Activated naive CD4-positive, alpha-beta T cell treated with anti-CD3 and anti-CD28 coated beads for 36 hours (primary cell): ENCODE measurements at regions not wholly inside any gene's neighbourhood (a gene's known extent, or its start where the extent isn't known, plus 50 kb on each side); places are given as distances from the start of the nearest gene placed in this dataset.

Source experiments
- CTCF ChIA-PET: fragments of 350-600 bp; sonication (Branson Sonifier 250); formaldehyde crosslinking; loops from one replicate; lab custom pipeline; 2021; ENCODE audit warnings: antibody characterized with exemption; lab: Charles Lee
- DNase-seq: peaks from one replicate; pipeline ENCODE4 v3.0.0-alpha.2; 2020
- H3K27ac Mint-ChIP-seq: one replicate; pipeline ENCODE4 v1.8.0; 2021; ENCODE audit warnings: mild to moderate bottlenecking, mixed read lengths
- H3K27me3 Mint-ChIP-seq: one replicate; pipeline ENCODE4 v1.8.0; 2021; ENCODE audit warnings: low read depth, mixed read lengths
- H3K36me3 Mint-ChIP-seq: one replicate; pipeline ENCODE4 v1.8.0; 2021; ENCODE audit warnings: low read depth, mixed read lengths
- H3K4me1 Mint-ChIP-seq: one replicate; pipeline ENCODE4 v1.8.0; 2021; ENCODE audit warnings: low read depth, mixed read lengths
- H3K4me3 Mint-ChIP-seq: one replicate; pipeline ENCODE4 v1.8.0; 2021; ENCODE audit warnings: mild to moderate bottlenecking, moderate library complexity, mixed read lengths
- H3K9me3 Mint-ChIP-seq: one replicate; pipeline ENCODE4 v1.8.0; 2021; ENCODE audit warnings: mixed read lengths
- intact Hi-C: fragments of 100-400 bp; cut with micrococcal nuclease; formaldehyde crosslinking; loops from one replicate; pipeline ENCODE4 v1.15.1; 2023

- intact Hi-C loops = no loop called here
- no peak for DNase-seq
- no peaks in the 10 kb centered on the region for H3K36me3 Mint-ChIP-seq
- no peaks in the 10 kb centered on the region for H3K27me3 Mint-ChIP-seq
- no peak overlapping the region for H3K27ac Mint-ChIP-seq
- CTCF ChIA-PET = no interaction called here
- H3K4me3 Mint-ChIP-seq = no peak overlapping the region
- H3K4me1 Mint-ChIP-seq = no peaks in the 10 kb centered on the region
- H3K9me3 Mint-ChIP-seq = peaks cover 8% of the 10 kb centered on the region
Observed at GRCh38 chr19:28049875-28050274, 1163.1 kb downstream of the UQCRFS1 start.

DNA sequence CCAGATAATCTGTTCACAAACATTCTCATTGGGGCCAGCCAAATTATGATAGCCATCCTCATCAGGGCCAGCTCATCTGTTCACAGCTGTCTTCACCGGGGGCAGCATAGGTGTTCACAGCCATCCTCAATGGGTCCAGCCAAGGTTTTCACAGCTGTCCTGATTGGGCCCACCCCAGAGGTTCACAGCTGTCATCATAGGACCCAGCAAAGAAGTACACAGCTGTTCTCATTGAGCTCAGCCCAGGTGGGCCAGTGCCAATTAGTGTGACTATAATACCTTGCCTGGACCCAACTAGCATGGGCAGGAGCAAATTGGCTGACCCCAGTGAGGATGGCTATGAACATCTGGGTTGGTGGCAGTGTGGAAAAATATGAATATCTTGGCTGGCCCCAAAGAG is 1166.0 kb downstream of the UQCRFS1 start:
- Mint-ChIP-seq H3K27me3 (no peaks in the 10 kb centered on the region), H3K36me3 (no peaks in the 10 kb centered on the region), H3K27ac (no peak overlapping the region), H3K4me3 (no peak overlapping the region), H3K9me3 (peaks cover 4% of the 10 kb centered on the region), H3K4me1 (no peaks in the 10 kb centered on the region)
- CTCF ChIA-PET = no interaction called here
- intact Hi-C loops = no loop called here
- no peak for DNase-seq

- no peak for DNase-seq
- H3K27ac Mint-ChIP-seq = no peak overlapping the region
- intact Hi-C loops = no loop called here
- H3K4me3 Mint-ChIP-seq = no peak overlapping the region
- no peaks in the 10 kb centered on the region for H3K27me3 Mint-ChIP-seq
- H3K4me1 Mint-ChIP-seq = no peaks in the 10 kb centered on the region
- peaks cover 5% of the 10 kb centered on the region for H3K9me3 Mint-ChIP-seq
- CTCF ChIA-PET = no interaction called here
- no peaks in the 10 kb centered on the region for H3K36me3 Mint-ChIP-seq
Observed at GRCh38 chr19:28045621-28046020, 1167.3 kb downstream of the UQCRFS1 start.

GRCh38 chr19:28044477-28044876 is 1168.5 kb downstream of the UQCRFS1 start:
- no peaks in the 10 kb centered on the region for H3K27me3 Mint-ChIP-seq
- intact Hi-C loops = no loop called here
- H3K4me3 Mint-ChIP-seq = no peak overlapping the region
- no peaks in the 10 kb centered on the region for H3K4me1 Mint-ChIP-seq
- H3K36me3 Mint-ChIP-seq = no peaks in the 10 kb centered on the region
- H3K27ac Mint-ChIP-seq = no peak overlapping the region
- DNase-seq = no peak
- CTCF ChIA-PET = no interaction called here
- peaks cover 5% of the 10 kb centered on the region for H3K9me3 Mint-ChIP-seq

DNA sequence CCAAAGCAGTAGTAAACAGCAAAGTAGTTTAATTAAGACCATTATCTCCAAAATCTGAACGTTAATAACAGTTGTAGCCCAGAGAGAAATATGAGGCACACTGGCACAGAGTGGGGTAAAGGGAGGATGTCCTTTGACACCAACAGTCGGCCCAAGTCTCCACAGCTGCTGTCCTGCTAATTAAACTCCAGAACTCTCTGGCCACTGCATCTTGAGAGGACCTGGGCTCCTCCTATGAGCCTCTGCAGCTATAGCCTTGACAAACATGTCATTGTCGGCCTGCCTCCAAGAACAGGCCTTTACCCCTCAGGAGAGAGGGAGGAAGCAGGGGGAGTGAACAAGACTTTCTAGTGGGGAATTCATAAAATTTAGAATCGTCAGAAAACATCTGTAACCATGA is 1170.4 kb downstream of the UQCRFS1 start:
- no peaks in the 10 kb centered on the region for H3K27me3 Mint-ChIP-seq
- H3K27ac Mint-ChIP-seq = no peak overlapping the region
- no peak for DNase-seq
- no peak overlapping the region for H3K4me3 Mint-ChIP-seq
- peaks cover 4% of the 10 kb centered on the region for H3K9me3 Mint-ChIP-seq
- intact Hi-C loops = no loop called here
- CTCF ChIA-PET = no interaction called here
- no peaks in the 10 kb centered on the region for H3K4me1 Mint-ChIP-seq
- H3K36me3 Mint-ChIP-seq = no peaks in the 10 kb centered on the region

GRCh38 chr19:28039677-28040381 is 1173.1 kb downstream of the UQCRFS1 start:
- Mint-ChIP-seq H3K4me3 (no peak overlapping the region), H3K36me3 (no peaks in the 10 kb centered on the region), H3K27ac (no peak overlapping the region), H3K4me1 (no peaks in the 10 kb centered on the region), H3K9me3 (peaks cover 4% of the 10 kb centered on the region), H3K27me3 (no peaks in the 10 kb centered on the region)
- no peak for DNase-seq
- intact Hi-C loops = no loop called here
- CTCF ChIA-PET = no interaction called here

- Mint-ChIP-seq H3K36me3 (no peaks in the 10 kb centered on the region), H3K9me3 (peaks cover 8% of the 10 kb centered on the region), H3K4me3 (no peak overlapping the region), H3K27me3 (no peaks in the 10 kb centered on the region), H3K27ac (no peak overlapping the region), H3K4me1 (no peaks in the 10 kb centered on the region)
- CTCF ChIA-PET = no interaction called here
- no peak for DNase-seq
- intact Hi-C loops = no loop called here
Observed at GRCh38 chr19:28037186-28037585, 1175.8 kb downstream of the UQCRFS1 start.

DNA sequence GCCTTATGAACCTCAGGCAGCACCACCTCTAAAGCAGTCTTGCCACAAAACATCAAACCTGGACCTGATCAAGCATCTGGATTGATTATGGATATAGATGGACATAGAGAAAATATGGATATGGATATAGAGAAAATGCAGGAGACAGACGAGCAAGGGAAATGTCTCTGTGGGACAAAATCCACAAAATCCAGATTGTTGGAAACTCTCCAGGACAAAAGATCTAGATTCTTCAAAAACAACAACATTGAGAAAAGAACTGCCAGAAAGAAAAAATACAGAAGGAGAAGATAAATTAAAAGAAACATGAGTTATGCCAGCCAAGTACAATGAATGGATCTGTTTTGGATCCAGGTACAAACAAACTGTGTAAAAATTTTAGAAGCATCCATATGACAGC is 1176.5 kb downstream of the UQCRFS1 start:
- intact Hi-C loops = no loop called here
- H3K27me3 Mint-ChIP-seq = no peaks in the 10 kb centered on the region
- H3K4me1 Mint-ChIP-seq = no peaks in the 10 kb centered on the region
- CTCF ChIA-PET = no interaction called here
- no peaks in the 10 kb centered on the region for H3K36me3 Mint-ChIP-seq
- DNase-seq = no peak
- no peak overlapping the region for H3K4me3 Mint-ChIP-seq
- peaks cover 7% of the 10 kb centered on the region for H3K9me3 Mint-ChIP-seq
- H3K27ac Mint-ChIP-seq = no peak overlapping the region

GRCh38 chr19:28034936-28035335 is 1178.0 kb downstream of the UQCRFS1 start:
- no peaks in the 10 kb centered on the region for H3K4me1 Mint-ChIP-seq
- intact Hi-C loops = no loop called here
- no peaks in the 10 kb centered on the region for H3K36me3 Mint-ChIP-seq
- no peak overlapping the region for H3K27ac Mint-ChIP-seq
- DNase-seq = no peak
- CTCF ChIA-PET = no interaction called here
- no peak overlapping the region for H3K4me3 Mint-ChIP-seq
- no peaks in the 10 kb centered on the region for H3K27me3 Mint-ChIP-seq
- peaks cover 14% of the 10 kb centered on the region for H3K9me3 Mint-ChIP-seq

DNA sequence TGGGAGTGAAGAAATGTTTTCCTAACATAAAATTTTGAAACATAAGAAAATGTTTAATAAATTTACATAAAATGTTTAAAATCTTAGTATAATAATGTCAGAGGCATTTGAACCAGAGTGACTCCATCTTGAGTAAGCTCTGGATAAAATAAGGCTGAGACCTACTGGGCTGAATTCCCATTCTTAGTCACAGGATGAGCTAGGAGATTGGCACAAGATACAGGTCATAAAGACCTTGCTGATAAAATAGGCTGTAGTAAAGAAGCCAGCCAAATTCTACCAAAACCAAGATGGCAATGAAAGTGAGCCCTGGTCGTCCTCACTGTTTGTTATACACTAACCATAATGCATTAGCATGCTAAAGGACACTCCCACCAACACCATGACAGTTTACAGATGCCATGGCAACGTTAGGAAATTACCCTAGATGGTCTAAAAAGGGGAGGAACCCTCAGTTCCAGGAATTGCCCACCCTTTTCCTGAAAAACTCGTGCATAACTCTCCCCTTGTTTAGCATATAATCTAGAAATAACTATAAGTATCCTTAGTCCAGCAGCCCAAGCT is 1184.0 kb downstream of the UQCRFS1 start:
- no peaks in the 10 kb centered on the region for H3K36me3 Mint-ChIP-seq
- no peak for DNase-seq
- H3K9me3 Mint-ChIP-seq = peaks cover 17% of the 10 kb centered on the region
- no peak overlapping the region for H3K4me3 Mint-ChIP-seq
- no peak overlapping the region for H3K27ac Mint-ChIP-seq
- CTCF ChIA-PET = no interaction called here
- no peaks in the 10 kb centered on the region for H3K4me1 Mint-ChIP-seq
- intact Hi-C loops = no loop called here
- no peaks in the 10 kb centered on the region for H3K27me3 Mint-ChIP-seq

- CTCF ChIA-PET = no interaction called here
- DNase-seq = no peak
- H3K4me1 Mint-ChIP-seq = no peaks in the 10 kb centered on the region
- H3K27ac Mint-ChIP-seq = no peak overlapping the region
- no peak overlapping the region for H3K4me3 Mint-ChIP-seq
- H3K27me3 Mint-ChIP-seq = no peaks in the 10 kb centered on the region
- intact Hi-C loops = no loop called here
- H3K9me3 Mint-ChIP-seq = peaks cover 12% of the 10 kb centered on the region
- H3K36me3 Mint-ChIP-seq = no peaks in the 10 kb centered on the region
Observed at GRCh38 chr19:28027116-28027515, 1185.8 kb downstream of the UQCRFS1 start.

DNA sequence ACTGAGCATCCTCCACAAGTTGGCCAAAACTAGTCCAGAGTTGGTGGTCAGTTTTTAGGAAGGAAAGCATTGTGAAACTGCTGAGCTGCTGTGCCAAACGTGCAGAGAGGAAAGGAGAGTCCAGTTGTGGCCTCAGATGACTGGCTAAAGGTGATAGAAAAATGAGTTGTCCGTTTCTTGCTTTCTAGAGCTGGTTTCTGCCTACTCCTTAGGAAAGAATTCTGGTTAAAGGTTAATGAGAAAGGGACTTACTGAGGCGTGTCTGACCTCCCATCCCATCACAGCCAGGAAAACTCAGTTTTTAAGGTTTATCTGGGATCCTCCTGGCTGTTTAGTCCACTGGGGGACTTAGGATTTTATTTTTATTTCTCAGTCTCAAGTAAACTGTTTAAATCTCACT is 1186.3 kb downstream of the UQCRFS1 start:
- no peaks in the 10 kb centered on the region for H3K27me3 Mint-ChIP-seq
- no peak overlapping the region for H3K4me3 Mint-ChIP-seq
- no peak overlapping the region for H3K27ac Mint-ChIP-seq
- CTCF ChIA-PET = no interaction called here
- intact Hi-C loops = no loop called here
- DNase-seq = no peak
- H3K36me3 Mint-ChIP-seq = no peaks in the 10 kb centered on the region
- H3K9me3 Mint-ChIP-seq = peaks cover 10% of the 10 kb centered on the region
- H3K4me1 Mint-ChIP-seq = no peaks in the 10 kb centered on the region

DNA sequence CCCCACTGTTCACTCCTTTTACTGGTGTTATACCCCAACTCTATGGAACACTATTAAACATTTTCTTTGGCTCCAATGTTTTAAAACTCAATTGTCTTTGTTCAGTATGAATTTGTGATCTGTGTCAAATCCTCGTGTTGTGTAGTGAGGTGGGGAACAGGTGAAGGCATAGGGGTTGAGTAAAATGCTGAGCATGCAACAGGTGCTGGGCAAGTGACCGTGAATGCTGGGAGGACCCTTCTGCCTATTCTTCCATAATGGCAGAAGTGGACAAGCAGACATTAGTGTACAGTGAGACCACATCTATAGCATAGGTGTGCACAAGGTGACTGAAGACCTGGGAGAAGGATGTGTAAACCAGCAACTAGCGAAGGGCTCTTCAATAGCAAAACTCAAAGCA is 1188.0 kb downstream of the UQCRFS1 start:
- Mint-ChIP-seq H3K4me1 (no peaks in the 10 kb centered on the region), H3K9me3 (peaks cover 2% of the 10 kb centered on the region), H3K27ac (no peak overlapping the region), H3K4me3 (no peak overlapping the region), H3K27me3 (no peaks in the 10 kb centered on the region), H3K36me3 (no peaks in the 10 kb centered on the region)
- intact Hi-C loops = no loop called here
- CTCF ChIA-PET = no interaction called here
- no peak for DNase-seq
